B cell (primary cell): ENCODE measurements at regions not wholly inside any gene's neighbourhood (a gene's known extent, or its start where the extent isn't known, plus 50 kb on each side); places are given as distances from the start of the nearest gene placed in this dataset.

ENCODE experiments used
- ATAC-seq: fragments of 200-7000 bp; cut with Tn5 transposase; one replicate; pipeline ENCODE4 v1.10.0; 2021; ENCODE audit warnings: low read depth, mild to moderate bottlenecking, moderate number of reproducible peaks, moderate library complexity
- CTCF ChIA-PET: fragments of 350-600 bp; sonication (Branson Sonifier 250); formaldehyde crosslinking; loops from one replicate; lab custom pipeline; 2021; ENCODE audit warnings: antibody characterized with exemption, inconsistent platforms; lab: Charles Lee
- POLR2A ChIA-PET: fragments of 350-600 bp; sonication (Branson Sonifier 250); formaldehyde crosslinking; loops from one replicate; lab custom pipeline; 2021; ENCODE audit warnings: antibody characterized with exemption; lab: Charles Lee
- DNase-seq: peaks from one replicate; pipeline ENCODE4 v3.0.0; 2013
- H2AFZ ChIP-seq: 2 replicates; pipeline ENCODE4 v1.6.1; 2012; ENCODE audit warnings: mild to moderate bottlenecking, low read depth, low read length; ENCODE audit not compliant: insufficient read depth, poor library complexity, severe bottlenecking
- H3K27ac ChIP-seq, 2 donors: 1 replicate in 1 of 2; 2 replicates in 1 of 2; pipeline ENCODE4 v1.5.1; 2012 to 2013; ENCODE audit warnings: low read length in 2 of 2, mild to moderate bottlenecking in 2 of 2, moderate library complexity in 1 of 2
- H3K27me3 ChIP-seq, 4 experiments: fragments of 200-600 bp in 1 of 4; sonication (generic) in 1 of 4; replicated peaks in 1 of 4; 1 replicate in 2 of 4; 2 replicates in 2 of 4; pipeline versions ENCODE4 v1.6.1 to v1.7.0; 2013 to 2016; ENCODE audit warnings: low read length in 3 of 4, mild to moderate bottlenecking in 2 of 4, mixed read lengths in 1 of 4, moderate library complexity in 1 of 4; ENCODE audit not compliant: insufficient read depth in 4 of 4, control insufficient read depth in 3 of 4; ENCODE audit errors: control extremely low read depth in 1 of 4
- H3K36me3 ChIP-seq, 2 experiments: replicated peaks in 1 of 2; 1 replicate in 1 of 2; 2 replicates in 1 of 2; pipeline versions ENCODE4 v1.6.1 to v1.7.1; 2013; ENCODE audit warnings: low read length in 1 of 2; ENCODE audit not compliant: insufficient read depth in 2 of 2, control insufficient read depth in 1 of 2; ENCODE audit errors: control extremely low read depth in 1 of 2, extremely low read depth in 1 of 2
- H3K4me1 ChIP-seq, 2 donors: fragments of 200-600 bp in 1 of 2; sonication (generic) in 1 of 2; 1 replicate in 1 of 2; 2 replicates in 1 of 2; pipeline versions ENCODE4 v1.5.1 to v1.6.1; 2013 to 2017; ENCODE audit warnings: low read length in 2 of 2; ENCODE audit not compliant: control insufficient read depth in 2 of 2, insufficient read depth in 2 of 2
- H3K4me2 ChIP-seq: replicated peaks from 2 replicates; pipeline ENCODE3; 2012; ENCODE audit warnings: mild to moderate bottlenecking, low read depth, low read length; ENCODE audit not compliant: poor library complexity, severe bottlenecking
- H3K4me3 ChIP-seq, 5 experiments: fragments of 200-600 bp in 1 of 5; sonication (generic) in 1 of 5; 1 replicate in 3 of 5; 2 replicates in 2 of 5; pipeline versions ENCODE4 v1.5.1 to v1.7.0; 2011 to 2016; ENCODE audit warnings: low read length in 4 of 5, mild to moderate bottlenecking in 4 of 5, low read depth in 2 of 5, control low read depth in 1 of 5, moderate library complexity in 1 of 5; ENCODE audit not compliant: insufficient read depth in 1 of 5; ENCODE audit errors: control extremely low read depth in 1 of 5, extremely low read depth in 1 of 5
- H3K79me2 ChIP-seq: fragments of 200-600 bp; sonication (generic); one replicate; pipeline ENCODE4 v1.6.0; 2016; ENCODE audit warnings: low read length; ENCODE audit not compliant: control insufficient read depth, insufficient read depth
- H3K9ac ChIP-seq: fragments of 200-600 bp; sonication (generic); 2 replicates; pipeline ENCODE4 v1.6.1; 2017; ENCODE audit warnings: mild to moderate bottlenecking, low read length, moderate library complexity
- H3K9me3 ChIP-seq, 3 donors: one replicate each; pipeline versions ENCODE4 v1.6.1 to v1.7.1; 2013; ENCODE audit warnings: low read length in 2 of 3; ENCODE audit not compliant: control insufficient read depth in 2 of 3, insufficient read depth in 1 of 3; ENCODE audit errors: control extremely low read depth in 1 of 3
- H4K20me1 ChIP-seq: 2 replicates; pipeline ENCODE4 v1.6.0; 2012; ENCODE audit warnings: mild to moderate bottlenecking, low read length; ENCODE audit not compliant: insufficient read depth, control insufficient read depth, poor library complexity, severe bottlenecking
- H3K27ac Mint-ChIP-seq: one replicate; pipeline ENCODE4 v1.8.0; 2021; ENCODE audit warnings: mixed read lengths
- H3K27me3 Mint-ChIP-seq: one replicate; pipeline ENCODE4 v1.8.0; 2021; ENCODE audit warnings: mixed read lengths
- H3K4me1 Mint-ChIP-seq: one replicate; pipeline ENCODE4 v1.8.0; 2021; ENCODE audit warnings: mixed read lengths
- H3K4me3 Mint-ChIP-seq: one replicate; pipeline ENCODE4 v1.8.0; 2021; ENCODE audit warnings: mixed read lengths
- H3K9me3 Mint-ChIP-seq: one replicate; pipeline ENCODE4 v1.8.0; 2022; ENCODE audit warnings: mixed read lengths; ENCODE audit not compliant: insufficient read depth
- EZH2 ChIP-seq: IDR thresholded peaks from 2 replicates; pipeline ENCODE4 v1.6.1; 2012; ENCODE audit warnings: borderline replicate concordance, low read depth, mild to moderate bottlenecking, moderate library complexity, low read length; ENCODE audit not compliant: insufficient read depth, poor library complexity, severe bottlenecking
- WGBS: methylation state at CpG from one replicate; pipeline ENCODE4 v1.1.5; 2013; ENCODE audit warnings: missing lambda C conversion rate; ENCODE audit not compliant: insufficient coverage; 5-methylcytosine and 5-hydroxymethylcytosine counted together
- intact Hi-C: fragments of 100-400 bp; cut with micrococcal nuclease; formaldehyde crosslinking; loops from one replicate; pipeline ENCODE4 v1.10.0; 2022
- TF ChIP-seq, protein P1 (sequence below): fragments of 200-600 bp; IDR thresholded peaks from one replicate; pipeline ENCODE4 v1.8.0; 2022; ENCODE audit warnings: antibody characterized with exemption, mild to moderate bottlenecking

DNA sequence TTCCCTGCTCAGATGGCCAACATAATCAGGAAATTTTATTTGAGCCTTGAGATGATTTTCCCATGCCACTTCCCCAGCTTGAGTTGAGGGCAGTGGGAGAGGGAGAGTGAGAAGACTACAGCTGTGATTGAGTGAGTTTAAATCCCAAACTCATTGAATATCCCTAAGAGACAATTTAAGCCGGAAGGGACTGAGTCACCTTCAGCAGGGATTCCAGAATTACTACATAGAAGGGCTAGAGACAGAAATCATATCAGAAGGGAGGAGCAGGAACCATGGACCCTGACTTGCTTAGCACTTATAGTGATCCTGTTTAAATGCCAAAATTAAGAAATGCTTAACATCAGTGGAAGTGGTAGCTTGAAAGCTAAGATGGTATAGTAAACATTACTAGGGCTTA lies 312.2 kb upstream of the SLCO3A1 start:
- Histone ChIP-seq H3K4me2 (no peak overlapping the region), H2AFZ (no peak overlapping the region), H3K4me1 (no peaks in the 10 kb centered on the region), H4K20me1 (no peaks in the 10 kb centered on the region), H3K9ac (no peak overlapping the region), H3K27me3 (peaks cover 0 to 3% (median 0%) of the 10 kb centered on the region in 4 experiments), H3K79me2 (no peaks in the 10 kb centered on the region), H3K36me3 (no peaks in the 10 kb centered on the region), H3K9me3 (no peaks in the 10 kb centered on the region), H3K4me3 (no peak overlapping the region), H3K27ac (no peak overlapping the region)
- intact Hi-C loops = no loop called here
- CTCF ChIA-PET = no interaction called here
- no peak overlapping the region for H3K27ac Mint-ChIP-seq
- no peak for ATAC-seq
- no peaks in the 10 kb centered on the region for H3K4me1 Mint-ChIP-seq
- no CpG with 5 or more reads among the region's 1 CpG for WGBS
- peaks cover 4% of the 10 kb centered on the region for H3K27me3 Mint-ChIP-seq
- POLR2A ChIA-PET = no interaction called here
- no peak for DNase-seq
- peaks cover 2% of the 10 kb centered on the region for H3K9me3 Mint-ChIP-seq
- TF ChIP-seq EZH2 = no peak
- TF ChIP-seq, protein P1, sequence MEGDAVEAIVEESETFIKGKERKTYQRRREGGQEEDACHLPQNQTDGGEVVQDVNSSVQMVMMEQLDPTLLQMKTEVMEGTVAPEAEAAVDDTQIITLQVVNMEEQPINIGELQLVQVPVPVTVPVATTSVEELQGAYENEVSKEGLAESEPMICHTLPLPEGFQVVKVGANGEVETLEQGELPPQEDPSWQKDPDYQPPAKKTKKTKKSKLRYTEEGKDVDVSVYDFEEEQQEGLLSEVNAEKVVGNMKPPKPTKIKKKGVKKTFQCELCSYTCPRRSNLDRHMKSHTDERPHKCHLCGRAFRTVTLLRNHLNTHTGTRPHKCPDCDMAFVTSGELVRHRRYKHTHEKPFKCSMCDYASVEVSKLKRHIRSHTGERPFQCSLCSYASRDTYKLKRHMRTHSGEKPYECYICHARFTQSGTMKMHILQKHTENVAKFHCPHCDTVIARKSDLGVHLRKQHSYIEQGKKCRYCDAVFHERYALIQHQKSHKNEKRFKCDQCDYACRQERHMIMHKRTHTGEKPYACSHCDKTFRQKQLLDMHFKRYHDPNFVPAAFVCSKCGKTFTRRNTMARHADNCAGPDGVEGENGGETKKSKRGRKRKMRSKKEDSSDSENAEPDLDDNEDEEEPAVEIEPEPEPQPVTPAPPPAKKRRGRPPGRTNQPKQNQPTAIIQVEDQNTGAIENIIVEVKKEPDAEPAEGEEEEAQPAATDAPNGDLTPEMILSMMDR = no peak
- H3K4me3 Mint-ChIP-seq = no peak overlapping the region

DNA sequence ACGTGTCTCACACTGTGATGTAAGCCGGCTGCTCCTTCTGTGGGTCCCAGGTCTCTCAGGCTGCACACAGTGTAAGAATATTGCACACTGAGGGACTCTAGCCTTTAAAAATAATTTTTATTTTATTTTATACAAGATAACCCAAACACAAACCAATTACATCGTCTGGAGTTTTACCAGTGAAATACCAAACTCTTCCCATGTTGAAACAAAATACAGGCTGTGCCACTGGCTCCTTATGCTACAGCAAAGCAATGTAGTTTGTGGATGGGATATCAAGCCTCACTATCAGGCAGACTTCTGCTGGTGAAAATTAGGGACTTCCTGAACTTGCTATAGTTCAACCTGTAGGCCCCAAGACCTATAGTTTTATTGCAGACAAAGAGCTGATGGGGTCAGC lies 311.3 kb upstream of the SLCO3A1 start:
- Histone ChIP-seq H3K79me2 (no peaks in the 10 kb centered on the region), H3K9ac (no peak overlapping the region), H3K4me1 (no peaks in the 10 kb centered on the region), H3K4me3 (no peak overlapping the region), H3K27ac (no peak overlapping the region), H4K20me1 (no peaks in the 10 kb centered on the region), H3K9me3 (no peaks in the 10 kb centered on the region), H2AFZ (no peak overlapping the region), H3K4me2 (no peak overlapping the region), H3K36me3 (no peaks in the 10 kb centered on the region), H3K27me3 (peaks cover 0 to 3% (median 0%) of the 10 kb centered on the region in 4 experiments)
- Mint-ChIP-seq H3K4me1 (no peaks in the 10 kb centered on the region), H3K9me3 (peaks cover 2% of the 10 kb centered on the region), H3K27ac (no peak overlapping the region), H3K4me3 (no peak overlapping the region), H3K27me3 (peaks cover 4% of the 10 kb centered on the region)
- ATAC-seq = no peak
- no CpG with 5 or more reads among the region's 3 CpGs for WGBS
- DNase-seq = no peak
- POLR2A ChIA-PET = no interaction called here
- no peak for TF ChIP-seq EZH2
- TF ChIP-seq, protein P1 = no peak
- CTCF ChIA-PET = no interaction called here
- intact Hi-C loops = no loop called here
